Tibial nerve (tissue), 4 donors: ENCODE measurements at regions not wholly inside any gene's neighbourhood (a gene's known extent, or its start where the extent isn't known, plus 50 kb on each side); places are given as distances from the start of the nearest gene placed in this dataset.

Experiments
- DNase-seq, 2 donors: peaks; one replicate each; pipeline ENCODE4 v3.0.0-alpha.2; 2019; ENCODE audit warnings: low spot score in 2 of 2
- H3K27ac ChIP-seq, 4 donors: fragments of 200-600 bp; sonication (generic) in 3 of 4; one replicate each; pipeline ENCODE4 v1.5.1; 2017 to 2019; ENCODE audit warnings: mild to moderate bottlenecking in 1 of 4
- H3K27me3 ChIP-seq, 2 donors: fragments of 200-600 bp; sonication (generic) in 1 of 2; one replicate each; pipeline versions ENCODE4 v1.5.1 to v1.6.0; 2017 to 2019
- H3K36me3 ChIP-seq, 3 donors: fragments of 200-600 bp; sonication (generic); one replicate each; pipeline ENCODE4 v1.5.1; 2018 to 2019
- H3K4me1 ChIP-seq, 4 donors: fragments of 200-600 bp; sonication (generic) in 3 of 4; one replicate each; pipeline ENCODE4 v1.5.1; 2017 to 2019
- H3K4me3 ChIP-seq, 4 donors: fragments of 200-600 bp; sonication (generic) in 3 of 4; one replicate each; pipeline ENCODE4 v1.5.1; 2017 to 2019; ENCODE audit warnings: mild to moderate bottlenecking in 1 of 4, moderate library complexity in 1 of 4
- H3K9me3 ChIP-seq, 4 donors: fragments of 200-600 bp; sonication (generic) in 3 of 4; one replicate each; pipeline ENCODE4 v1.5.1; 2017 to 2019
- EP300 ChIP-seq, 2 donors: sonication (generic); formaldehyde crosslinking; IDR thresholded peaks; one replicate each; pipeline ENCODE4 v1.6.1; 2017; ENCODE audit warnings: antibody characterized with exemption in 2 of 2, mild to moderate bottlenecking in 1 of 2
- POLR2A ChIP-seq, 2 donors: fragments of 450-650 bp; IDR thresholded peaks; one replicate each; pipeline ENCODE4 v1.6.1; 2017; ENCODE audit warnings: antibody characterized with exemption in 2 of 2, mild to moderate bottlenecking in 2 of 2, moderate library complexity in 2 of 2
- WGBS, 2 donors: methylation state at CpG; one replicate each; pipeline ENCODE4 v1.1.5; 2018; 5-methylcytosine and 5-hydroxymethylcytosine counted together
- TF ChIP-seq, protein P1 (sequence below), 5 experiments: fragments of 200-600 bp in 3 of 5; fragments of 450-650 bp in 2 of 5; sonication (generic) in 3 of 5; IDR thresholded peaks; one replicate each; pipeline ENCODE4 v1.5.1; 2016 to 2019; ENCODE audit warnings: antibody characterized with exemption in 5 of 5, mild to moderate bottlenecking in 3 of 5, moderate library complexity in 2 of 5

DNA sequence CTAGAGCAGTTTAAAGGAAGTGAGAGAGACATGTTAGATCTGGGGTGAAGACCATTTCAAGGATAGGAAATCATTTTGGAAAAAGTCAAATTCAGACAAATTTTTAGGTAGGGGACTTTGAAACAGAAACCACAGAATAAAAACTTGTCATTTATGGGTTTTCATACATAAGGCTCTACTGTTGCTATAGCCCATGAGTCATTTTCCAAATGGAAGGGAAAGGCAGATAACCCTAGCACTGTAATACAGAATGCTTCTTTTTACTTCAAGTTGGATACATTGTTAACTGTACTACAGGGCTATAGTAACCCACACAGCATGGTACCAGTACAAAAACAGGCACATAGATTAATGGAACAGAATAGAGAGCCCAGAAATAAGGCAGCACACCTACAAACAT is 455.4 kb downstream of the EBF1 start:
- no peak for DNase-seq
- H3K27me3 ChIP-seq, result no peaks in the 10 kb centered on the region
- TF ChIP-seq POLR2A (IDR thresholded peaks at IDR 0.05) (no peak), EP300 (IDR thresholded peaks at IDR 0.05) (no peak)
- TF ChIP-seq, protein P1, sequence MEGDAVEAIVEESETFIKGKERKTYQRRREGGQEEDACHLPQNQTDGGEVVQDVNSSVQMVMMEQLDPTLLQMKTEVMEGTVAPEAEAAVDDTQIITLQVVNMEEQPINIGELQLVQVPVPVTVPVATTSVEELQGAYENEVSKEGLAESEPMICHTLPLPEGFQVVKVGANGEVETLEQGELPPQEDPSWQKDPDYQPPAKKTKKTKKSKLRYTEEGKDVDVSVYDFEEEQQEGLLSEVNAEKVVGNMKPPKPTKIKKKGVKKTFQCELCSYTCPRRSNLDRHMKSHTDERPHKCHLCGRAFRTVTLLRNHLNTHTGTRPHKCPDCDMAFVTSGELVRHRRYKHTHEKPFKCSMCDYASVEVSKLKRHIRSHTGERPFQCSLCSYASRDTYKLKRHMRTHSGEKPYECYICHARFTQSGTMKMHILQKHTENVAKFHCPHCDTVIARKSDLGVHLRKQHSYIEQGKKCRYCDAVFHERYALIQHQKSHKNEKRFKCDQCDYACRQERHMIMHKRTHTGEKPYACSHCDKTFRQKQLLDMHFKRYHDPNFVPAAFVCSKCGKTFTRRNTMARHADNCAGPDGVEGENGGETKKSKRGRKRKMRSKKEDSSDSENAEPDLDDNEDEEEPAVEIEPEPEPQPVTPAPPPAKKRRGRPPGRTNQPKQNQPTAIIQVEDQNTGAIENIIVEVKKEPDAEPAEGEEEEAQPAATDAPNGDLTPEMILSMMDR (IDR thresholded peaks at IDR 0.05), result no peak
- H3K4me3 ChIP-seq, result no peak overlapping the region
- H3K4me1 ChIP-seq, result no peaks in the 10 kb centered on the region
- H3K27ac ChIP-seq, result no peak overlapping the region
- no peaks in the 10 kb centered on the region for H3K36me3 ChIP-seq
- H3K9me3 ChIP-seq, result no peaks in the 10 kb centered on the region

GRCh38 chr5:158643840-158644239 is 455.9 kb downstream of the EBF1 start:
- no peaks in the 10 kb centered on the region for H3K36me3 ChIP-seq
- no peaks in the 10 kb centered on the region for H3K9me3 ChIP-seq
- H3K4me1 ChIP-seq, result no peaks in the 10 kb centered on the region
- TF ChIP-seq POLR2A (IDR thresholded peaks at IDR 0.05), result no peak
- TF ChIP-seq EP300 (IDR thresholded peaks at IDR 0.05), result no peak
- TF ChIP-seq, protein P1 (IDR thresholded peaks at IDR 0.05), result no peak
- no peak overlapping the region for H3K4me3 ChIP-seq
- H3K27me3 ChIP-seq, result no peaks in the 10 kb centered on the region
- H3K27ac ChIP-seq, result no peak overlapping the region
- DNase-seq, result no peak
- WGBS, 2 donors, result 39 to 40% methylated on average over 1 of the region's 1 CpG

- no peak for DNase-seq
- H3K36me3 ChIP-seq, result no peaks in the 10 kb centered on the region
These were observed 456.8 kb downstream of the EBF1 start for GRCh38 chr5:158642879-158643278.

GRCh38 chr5:158641016-158641415 is 458.7 kb downstream of the EBF1 start:
- no peak overlapping the region for H3K4me3 ChIP-seq
- WGBS, 2 donors, result 93 to 98% methylated on average over 3 of the region's 3 CpGs

More at GRCh38 chr5:158642879-158643278, 456.8 kb downstream of the EBF1 start:
- no peaks in the 10 kb centered on the region for H3K9me3 ChIP-seq
- no peak for TF ChIP-seq EP300 (IDR thresholded peaks at IDR 0.05)
- no peak for TF ChIP-seq POLR2A (IDR thresholded peaks at IDR 0.05)
- H3K27me3 ChIP-seq, result no peaks in the 10 kb centered on the region
- H3K27ac ChIP-seq, result no peak overlapping the region
- no peaks in the 10 kb centered on the region for H3K4me1 ChIP-seq
- H3K4me3 ChIP-seq, result no peak overlapping the region

GRCh38 chr5:158640593-158640980 is 459.1 kb downstream of the EBF1 start:
- no peaks in the 10 kb centered on the region for H3K36me3 ChIP-seq
- no peaks in the 10 kb centered on the region for H3K9me3 ChIP-seq
- no peak overlapping the region for H3K4me3 ChIP-seq
- H3K27me3 ChIP-seq, result no peaks in the 10 kb centered on the region
- H3K4me1 ChIP-seq, result no peaks in the 10 kb centered on the region
- TF ChIP-seq POLR2A (IDR thresholded peaks at IDR 0.05) (no peak), EP300 (IDR thresholded peaks at IDR 0.05) (no peak)
- TF ChIP-seq, protein P1 (IDR thresholded peaks at IDR 0.05), result no peak
- DNase-seq, result no peak
- WGBS, 2 donors, result 63 to 81% methylated on average over 2 of the region's 2 CpGs
- H3K27ac ChIP-seq, result no peak overlapping the region

More at GRCh38 chr5:158641016-158641415, 458.7 kb downstream of the EBF1 start:
- no peaks in the 10 kb centered on the region for H3K27me3 ChIP-seq
- H3K9me3 ChIP-seq, result no peaks in the 10 kb centered on the region
- H3K27ac ChIP-seq, result no peak overlapping the region
- DNase-seq, result no peak
- TF ChIP-seq EP300 (IDR thresholded peaks at IDR 0.05) (no peak), POLR2A (IDR thresholded peaks at IDR 0.05) (no peak)
- TF ChIP-seq, protein P1 (IDR thresholded peaks at IDR 0.05), result no peak
- H3K36me3 ChIP-seq, result no peaks in the 10 kb centered on the region
- no peaks in the 10 kb centered on the region for H3K4me1 ChIP-seq
